DMS153 treated with DMSO at 0.1 percent for 48 hours (cell line): ENCODE measurements at regions not wholly inside any gene's neighbourhood (a gene's known extent, or its start where the extent isn't known, plus 50 kb on each side); places are given as distances from the start of the nearest gene placed in this dataset.
"Not testable (repeated sequence)": the region's sequence is repeated elsewhere in the genome, so short reads cannot be mapped to it uniquely, and the experiment has no call there.

ENCODE experiments used
- DNase-seq: peaks from one replicate; lab custom pipeline; 2025; ENCODE audit not compliant: unreplicated experiment; lab: John Stamatoyannopoulos, UW

- DNase-seq: no peak
These were observed 409.0 kb downstream of the OTOL1 start for GRCh38 chr3:161905520-161906132.

DNA sequence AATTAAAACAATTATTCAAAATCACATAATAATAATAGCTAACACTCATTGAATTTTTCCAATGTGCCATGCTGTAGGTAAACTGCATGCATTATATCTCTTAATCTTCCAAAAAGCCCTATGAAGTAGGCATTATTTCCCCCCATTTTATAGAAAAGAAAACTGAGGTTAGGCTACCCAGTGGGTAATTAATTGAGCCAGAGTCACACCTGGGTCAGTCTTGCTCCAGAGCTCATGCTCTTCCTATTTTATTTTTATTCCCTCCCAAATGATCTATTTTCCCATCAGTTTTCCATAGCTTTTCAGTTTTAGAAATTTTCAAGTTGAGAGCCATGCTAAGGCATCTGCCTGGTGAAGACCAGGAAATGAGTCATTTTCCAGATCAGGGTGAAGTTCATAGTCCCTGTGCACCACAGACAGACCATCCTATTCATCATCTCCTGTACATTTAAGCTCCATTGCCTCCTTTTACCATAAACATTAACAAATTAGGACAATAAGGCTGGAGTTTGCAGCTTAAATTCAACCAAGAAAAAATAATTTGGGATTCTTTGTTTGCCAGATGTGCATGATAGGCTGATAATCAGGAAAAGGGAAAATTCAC, 417.3 kb downstream of the OTOL1 start:
- no peak for DNase-seq

- DNase-seq: peak; percentile 9
These were observed 418.3 kb downstream of the OTOL1 start for GRCh38 chr3:161914703-161915417.

GRCh38 chr3:161915418-161915750, 418.8 kb downstream of the OTOL1 start:
- no peak for DNase-seq

DNA sequence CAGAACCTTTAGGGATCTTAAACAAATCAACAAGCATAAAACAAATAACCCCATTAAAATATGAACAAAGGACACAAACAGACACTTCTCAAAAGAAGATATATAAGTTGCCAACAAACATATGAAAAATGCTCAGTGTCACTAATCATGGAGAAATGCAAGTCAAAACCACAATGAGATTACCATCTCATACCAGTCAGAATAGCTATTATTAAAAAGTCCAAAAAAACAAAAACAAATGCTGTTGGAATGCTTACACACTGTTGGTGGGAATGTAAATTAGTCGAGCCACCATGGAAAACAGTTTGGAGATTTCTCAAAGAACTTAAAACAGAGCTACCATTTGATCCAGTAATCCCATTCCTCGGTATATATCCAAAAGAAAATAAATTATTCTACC, 423.6 kb downstream of the OTOL1 start:
- no peak for DNase-seq

DNA sequence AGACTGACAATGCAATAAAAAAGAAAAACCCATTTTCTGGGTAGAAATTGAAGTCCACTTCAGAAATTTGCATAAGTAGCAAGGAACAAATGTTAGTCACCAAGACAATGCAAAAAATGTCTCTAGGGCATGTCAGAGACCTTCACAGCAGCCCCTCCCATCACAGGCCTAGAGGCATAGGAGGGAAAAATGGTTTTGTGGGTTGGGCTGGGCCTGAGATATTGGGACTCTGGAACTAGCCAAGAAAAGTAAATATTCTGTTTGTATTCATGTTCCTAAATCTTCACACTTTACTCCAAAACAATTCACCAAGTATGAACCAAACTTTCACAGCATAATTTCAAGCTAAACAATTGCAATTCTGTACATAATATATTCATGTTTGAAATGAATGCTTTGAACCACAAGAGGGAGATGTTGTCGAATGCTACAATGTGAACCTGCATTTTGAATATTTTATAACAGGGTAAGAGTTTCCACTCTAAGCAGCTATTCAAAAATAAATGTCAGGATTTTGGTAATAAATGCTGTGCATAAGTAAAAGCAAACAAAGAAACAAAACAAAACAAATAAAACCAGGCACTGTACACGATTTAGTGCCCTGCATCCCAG, 429.2 kb downstream of the OTOL1 start:
- DNase-seq: no peak

GRCh38 chr3:161927131-161927530, 430.5 kb downstream of the OTOL1 start:
- DNase-seq: no peak

DNA sequence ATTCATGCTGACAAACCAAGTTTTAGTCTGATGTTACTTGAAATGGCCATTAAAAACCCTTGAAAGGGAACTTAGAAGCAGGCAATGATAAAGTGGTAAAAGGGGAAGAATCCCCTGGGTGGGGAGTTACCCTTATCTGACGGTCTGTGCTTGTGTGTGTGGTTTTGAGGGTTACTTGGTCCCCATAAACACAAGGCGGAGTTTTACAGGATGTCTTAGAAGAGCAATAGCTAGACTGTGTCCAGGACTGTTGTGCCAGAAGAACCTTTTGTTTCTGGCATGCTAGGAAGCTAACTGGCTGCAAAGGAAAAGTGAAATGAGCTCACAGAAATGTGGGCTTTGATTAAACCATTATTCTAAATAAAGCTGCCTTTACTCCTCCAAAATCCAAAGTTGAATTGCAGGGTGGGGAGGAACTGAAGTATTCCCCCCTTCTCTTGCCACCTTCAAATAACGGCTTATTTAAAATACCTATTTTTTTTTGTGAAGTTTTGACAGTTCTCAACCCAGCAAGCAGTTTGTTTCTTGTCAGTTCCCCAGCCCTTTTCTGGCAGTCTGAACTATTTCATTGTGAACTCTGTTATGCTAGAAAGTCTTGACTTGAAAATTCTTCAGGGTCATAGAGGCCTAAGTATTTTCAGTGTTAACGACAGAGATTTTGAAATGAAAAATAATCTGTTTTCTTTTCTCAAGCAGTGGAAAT, 443.5 kb downstream of the OTOL1 start:
- no peak for DNase-seq

- no peak for DNase-seq
These were observed 444.0 kb downstream of the OTOL1 start for GRCh38 chr3:161940621-161940965.

DNA sequence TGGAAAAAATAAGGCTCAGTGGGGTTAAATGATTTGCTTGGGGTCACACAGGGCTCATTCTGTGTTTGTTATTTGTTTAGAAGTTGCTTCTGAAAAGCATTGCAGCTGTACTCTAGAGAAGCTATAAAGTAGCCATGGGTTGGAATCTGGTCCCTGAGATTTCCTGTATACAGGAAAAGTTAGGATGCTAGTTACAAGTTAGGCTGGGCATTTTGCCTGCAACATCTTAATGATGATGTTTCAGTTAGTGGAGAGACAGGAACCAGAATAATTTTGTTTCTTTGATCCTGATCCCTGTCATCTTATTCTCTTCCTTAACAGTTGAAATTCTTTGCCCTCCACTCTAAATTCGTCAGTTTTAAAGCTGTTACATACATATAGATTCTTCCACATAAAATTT, 445.3 kb downstream of the OTOL1 start:
- no peak for DNase-seq

DNA sequence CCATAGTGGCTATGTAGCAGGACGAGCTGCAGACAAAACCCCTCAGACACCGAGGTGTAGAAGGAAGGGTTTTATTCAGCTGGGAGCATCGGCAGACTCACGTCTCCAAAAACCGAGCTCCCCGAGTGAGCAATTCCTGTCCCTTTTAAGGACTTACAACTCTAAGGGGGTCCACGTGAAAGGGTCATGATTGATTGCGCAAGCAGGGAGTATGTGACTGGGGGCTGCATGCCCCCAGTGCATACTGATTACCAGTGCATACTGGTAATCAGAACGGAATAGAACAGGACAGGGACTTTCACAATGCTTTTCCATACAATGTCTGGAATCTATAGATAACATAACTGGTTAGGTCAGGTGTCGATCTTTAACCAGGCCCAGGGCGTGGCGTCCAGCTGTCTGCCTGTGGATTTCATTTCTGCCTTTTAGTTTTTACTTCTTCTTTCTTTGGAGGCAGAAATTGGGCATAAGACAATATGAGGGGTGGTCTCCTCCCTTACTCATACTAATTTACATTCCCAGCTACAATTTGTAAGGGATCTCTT, 447.3 kb downstream of the OTOL1 start:
- DNase-seq: not testable (repeated sequence)

DNA sequence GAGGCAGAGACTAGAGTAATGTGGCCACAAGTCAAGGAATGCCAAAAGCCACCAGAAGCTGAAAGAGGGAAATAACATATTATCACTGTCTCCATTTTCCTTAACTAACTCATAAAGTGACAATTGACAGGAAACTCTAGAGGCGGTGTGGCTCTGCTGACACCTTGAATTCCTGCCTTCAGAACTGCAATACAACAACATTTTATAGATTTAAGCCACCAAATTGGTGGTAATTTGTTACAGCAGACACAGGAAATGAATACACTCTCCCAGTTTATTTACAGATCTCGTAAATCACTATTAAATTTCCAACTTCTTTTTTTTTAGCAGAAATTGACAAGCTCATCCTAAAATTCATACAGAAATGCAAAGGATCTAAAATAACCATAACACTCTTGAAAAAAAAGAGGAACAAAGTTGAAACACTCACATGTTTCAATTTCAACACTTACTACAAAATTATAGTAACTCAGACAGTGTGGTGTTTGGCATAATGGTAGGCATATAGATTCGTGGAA, 449.9 kb downstream of the OTOL1 start:
- DNase-seq: no peak

DNA sequence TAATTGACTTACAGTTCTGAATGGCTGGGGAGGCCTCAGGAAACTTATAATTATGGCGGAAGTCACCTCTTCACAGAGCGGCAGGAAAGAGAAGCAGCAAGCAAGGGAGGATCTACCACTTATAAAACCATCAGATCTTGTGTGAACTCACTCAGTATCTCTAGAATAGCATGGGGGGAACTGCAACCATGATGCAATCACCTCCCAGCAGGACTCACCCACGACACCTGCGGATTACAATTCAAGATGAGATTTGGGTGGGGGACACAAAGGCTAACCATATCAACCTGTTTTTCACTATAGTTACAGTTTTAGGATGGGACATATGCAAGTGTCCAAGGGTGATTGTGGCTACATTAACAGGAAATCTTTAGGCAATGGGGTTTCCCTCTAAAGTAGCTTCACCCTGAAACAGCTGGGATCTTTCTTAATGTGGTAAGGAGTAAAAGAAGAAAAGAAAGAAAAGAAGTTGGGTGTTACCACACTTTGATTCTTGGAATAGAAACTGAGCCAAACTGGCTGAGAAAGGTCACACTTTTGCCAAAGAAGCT, 453.8 kb downstream of the OTOL1 start:
- DNase-seq: no peak

DNA sequence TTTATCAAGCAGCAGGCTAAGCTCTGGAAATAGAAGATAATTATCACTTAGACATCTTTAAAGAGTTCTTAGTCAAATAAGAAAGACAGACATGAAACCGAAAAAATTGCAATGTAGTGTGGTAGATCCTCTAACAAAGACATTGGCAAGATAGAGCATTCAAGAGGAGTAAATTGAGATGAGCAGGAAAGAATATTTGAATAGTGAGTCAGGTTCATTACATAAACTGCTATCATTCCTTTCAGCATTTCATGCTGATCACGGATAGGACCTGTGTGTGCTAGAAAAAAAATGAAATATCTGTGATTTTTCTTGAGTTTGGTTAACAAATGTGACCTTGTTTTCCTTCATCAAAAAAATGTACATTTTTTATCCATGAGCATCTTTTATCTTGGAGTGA, 460.9 kb downstream of the OTOL1 start:
- DNase-seq: no peak

DNA sequence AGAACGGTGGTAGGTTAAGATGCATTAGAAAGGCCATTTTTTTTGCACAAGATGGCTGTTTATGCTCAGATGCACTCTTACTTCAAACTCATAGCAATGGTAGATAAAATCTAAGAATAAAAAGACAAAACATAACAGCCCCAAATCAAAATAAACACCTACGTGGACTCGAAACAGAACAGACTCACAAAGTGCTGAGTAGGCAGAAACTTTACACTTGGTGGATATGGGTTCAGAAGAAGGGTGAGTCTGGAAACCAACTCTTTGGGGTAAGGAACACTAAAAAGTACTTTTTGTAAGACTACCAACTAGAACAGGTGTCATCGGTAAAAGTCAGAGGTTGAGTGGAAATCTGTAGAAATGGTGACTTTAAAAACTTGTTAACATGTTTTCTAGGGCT, 468.2 kb downstream of the OTOL1 start:
- DNase-seq: no peak

DNA sequence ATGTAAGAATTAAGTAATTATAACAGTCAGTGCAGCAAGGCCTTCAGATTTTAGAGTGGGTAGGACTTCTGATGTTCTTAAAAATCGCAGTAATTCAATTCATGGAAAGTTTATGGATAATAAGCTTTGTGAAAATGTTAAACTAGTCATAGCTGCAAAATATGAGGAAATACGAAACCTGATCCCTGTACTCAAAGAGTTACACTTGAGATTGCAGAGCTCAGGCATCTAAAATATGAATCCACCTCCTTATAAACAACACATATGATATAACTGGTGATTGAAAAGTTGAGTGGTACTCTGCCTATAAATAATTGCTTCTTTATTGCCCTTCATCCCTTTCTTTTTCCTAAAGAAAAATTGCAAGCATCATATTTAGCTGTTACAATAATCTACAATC, 473.3 kb downstream of the OTOL1 start:
- no peak for DNase-seq

DNA sequence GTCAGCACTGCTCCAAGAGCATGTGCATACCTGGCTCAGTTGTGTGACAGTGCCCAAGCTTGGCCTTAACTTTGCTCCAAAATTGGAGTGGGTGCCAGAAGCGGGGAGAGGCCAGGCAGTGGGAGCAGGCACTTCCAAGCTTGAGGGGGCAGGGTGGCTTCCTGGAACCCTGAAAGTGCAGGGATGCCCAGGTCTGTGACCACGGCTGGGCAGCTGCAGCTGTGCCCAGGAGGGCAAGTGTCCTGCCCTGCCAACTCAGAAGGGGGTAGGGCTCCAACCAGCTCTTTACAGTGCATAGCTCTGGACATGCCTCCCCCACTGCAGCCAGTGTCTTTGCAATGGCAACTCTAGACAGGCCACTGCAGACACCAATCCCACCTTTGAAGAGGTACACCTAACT, 478.6 kb downstream of the OTOL1 start:
- no peak for DNase-seq

DNA sequence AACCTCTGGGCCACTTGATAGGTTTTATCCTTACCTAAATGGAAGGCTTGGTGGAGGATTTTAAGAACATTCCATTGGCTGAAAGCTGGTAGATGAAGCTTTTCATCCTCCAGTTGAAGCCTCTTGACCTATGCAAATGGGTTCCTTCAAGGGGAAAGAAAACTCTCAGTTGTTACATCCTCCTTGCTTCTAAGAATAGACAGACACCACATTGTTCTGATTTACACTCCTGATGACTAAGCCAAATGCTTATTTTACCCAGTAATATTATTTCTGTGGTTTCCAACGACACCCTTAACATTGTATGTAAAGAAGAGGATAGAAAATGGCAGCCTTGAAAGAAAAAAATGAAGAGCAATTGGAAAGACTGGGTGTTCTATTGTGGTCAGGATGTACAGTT, 480.5 kb downstream of the OTOL1 start:
- no peak for DNase-seq

DNA sequence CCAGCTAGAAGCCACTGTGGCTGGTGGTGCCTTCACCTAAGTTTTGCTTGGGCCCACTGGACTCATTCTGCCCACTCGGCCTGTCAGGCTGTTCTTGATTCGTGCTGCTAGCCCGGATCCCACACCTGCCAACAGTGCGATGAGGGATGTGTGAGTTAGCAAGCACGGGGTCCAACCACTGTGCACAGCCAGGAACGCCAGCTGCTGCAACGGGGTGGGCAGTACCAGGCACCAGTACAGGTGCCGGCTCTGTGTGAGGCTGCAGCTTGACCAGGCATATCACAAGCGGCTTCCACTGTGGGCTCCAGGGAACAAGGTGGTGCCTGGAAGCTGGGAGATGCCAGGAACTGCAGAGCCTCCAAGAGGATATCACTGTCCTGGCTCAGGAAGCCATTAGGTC, 481.2 kb downstream of the OTOL1 start:
- DNase-seq: no peak

GRCh38 chr3:161987933-161988332, 491.3 kb downstream of the OTOL1 start:
- DNase-seq: no peak

DNA sequence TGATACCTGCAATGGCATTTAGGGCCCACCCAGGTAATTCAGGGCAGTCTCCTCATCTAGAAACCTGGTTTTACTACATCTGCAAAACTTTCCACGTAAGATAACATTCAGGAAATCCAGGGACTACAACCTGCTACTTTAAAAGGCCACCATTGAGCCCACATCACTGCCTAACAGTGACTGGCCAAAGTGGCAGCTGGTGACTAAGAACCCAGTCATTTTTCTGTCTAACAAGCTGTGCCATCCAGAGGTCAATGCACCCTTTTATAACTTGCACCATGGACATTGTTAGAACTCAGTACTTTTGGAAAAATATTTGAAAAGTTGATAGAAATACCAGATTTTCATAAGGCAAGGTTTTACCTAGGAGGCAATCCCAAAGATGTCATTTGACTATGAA, 492.4 kb downstream of the OTOL1 start:
- DNase-seq: no peak
